ENCODE measurements at regions not wholly inside any gene's neighbourhood (a gene's known extent, or its start where the extent isn't known, plus 50 kb on each side); places are given as distances from the start of the nearest gene placed in this dataset.

DNA sequence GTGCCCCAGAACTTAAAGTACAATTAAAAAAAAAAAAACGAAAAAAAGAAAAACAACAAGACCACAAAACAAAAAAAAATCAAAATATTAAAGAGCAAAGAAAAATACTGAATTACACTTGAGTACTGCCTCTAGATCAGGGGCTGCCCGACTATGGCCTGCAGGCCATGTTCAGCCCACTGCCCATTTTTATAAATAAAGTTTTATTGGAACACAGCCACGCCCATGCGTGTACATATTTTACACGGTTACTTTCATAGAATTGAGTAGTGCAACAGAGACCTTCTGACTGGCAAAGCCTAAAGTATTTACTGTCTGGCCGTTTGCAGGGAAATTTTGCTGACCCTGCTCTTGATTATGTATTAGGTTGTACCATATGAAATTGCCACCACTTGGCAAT, 130.5 kb downstream of the ATXN3L start:
- TF ChIP-seq ZBTB7A (tag by site-specific recombination; IDR thresholded peaks at IDR 0.05; ENCODE audit: low read depth) (no peak), FEZF1 (tag by site-specific recombination; IDR thresholded peaks at IDR 0.05) (no peak), ZNF24 (tag by site-specific recombination; IDR thresholded peaks at IDR 0.05) (no peak), ZNF23 (tag by site-specific recombination; IDR thresholded peaks at IDR 0.05; ENCODE audit: borderline replicate concordance) (no peak), ZNF2 (tag by site-specific recombination; IDR thresholded peaks at IDR 0.05) (no peak), ZNF140 (tag by site-specific recombination; IDR thresholded peaks at IDR 0.05) (no peak), ZNF335 (tag by site-specific recombination; conservative IDR thresholded peaks at IDR 0.05) (no peak), ZNF560 (tag by site-specific recombination; IDR thresholded peaks at IDR 0.05; ENCODE audit: borderline replicate concordance) (no peak)
- CTCF ChIA-PET = interaction anchor here (0.6 to 1.4 kb wide), 2 partner anchors 229 to 243 kb away, joined by 3 to 8 read pairs; no protein-coding TSS in a partner anchor
- no peaks in the 10 kb centered on the region for H3K9me3 ChIP-seq (ENCODE audit: control insufficient read depth, insufficient read depth, low read depth, low read length)
- POLR2A ChIA-PET = interaction anchor here (1.2 kb wide), 1 partner anchor 243 kb away, joined by 6 read pairs; no protein-coding TSS in a partner anchor
- no peak overlapping the region for H3K4me3 ChIP-seq (ENCODE audit: low read depth, low read length)
- H3K27ac ChIP-seq (ENCODE audit: extremely low read depth, low read depth, low read length) = no peak overlapping the region
- H3K4me1 ChIP-seq (ENCODE audit: control insufficient read depth, insufficient read depth, low read length) = peaks cover 18% of the 10 kb centered on the region
- no peaks in the 10 kb centered on the region for H3K36me3 ChIP-seq (ENCODE audit: control insufficient read depth in 2 of 2, insufficient read depth in 1 of 2, low read length in 2 of 2)

DNA sequence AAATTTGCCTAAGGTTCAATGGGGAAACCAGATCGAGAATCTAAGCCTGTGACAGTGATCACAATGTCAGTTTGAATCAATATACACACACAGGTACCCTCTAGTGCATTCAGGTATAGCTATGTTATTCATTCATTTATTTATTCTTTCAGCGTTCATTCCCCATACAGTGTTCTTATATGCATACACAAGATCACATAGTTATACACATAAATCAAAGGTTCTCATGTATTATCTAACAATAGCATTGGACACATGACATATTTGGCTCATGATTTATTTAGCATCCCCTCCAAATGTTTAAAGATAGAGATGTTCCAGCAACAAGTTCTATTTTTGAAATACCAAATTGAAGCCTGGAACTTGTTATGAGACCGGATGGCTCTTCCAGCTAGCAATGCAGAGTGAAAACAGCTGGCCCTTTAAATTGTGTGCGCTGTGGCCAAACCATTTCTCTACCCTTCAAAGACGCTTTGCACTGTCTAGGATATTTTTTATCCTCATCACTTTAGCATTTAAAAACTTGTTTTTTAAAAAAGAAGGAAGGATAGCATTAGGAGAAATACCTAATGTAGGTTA, 131.0 kb downstream of the ATXN3L start:
- Histone ChIP-seq H3K36me3 (ENCODE audit: control insufficient read depth in 2 of 2, insufficient read depth in 1 of 2, low read length in 2 of 2) (no peaks in the 10 kb centered on the region), H3K4me1 (ENCODE audit: control insufficient read depth, insufficient read depth, low read length) (peaks cover 14% of the 10 kb centered on the region; the same call in 1 of the 2 replicates), H3K9me3 (ENCODE audit: control insufficient read depth, insufficient read depth, low read depth, low read length) (no peaks in the 10 kb centered on the region), H3K27ac (ENCODE audit: extremely low read depth, low read depth, low read length) (no peak overlapping the region), H3K4me3 (ENCODE audit: low read depth, low read length) (no peak overlapping the region)
- CTCF ChIA-PET = interaction anchor here (0.6 to 1.2 kb wide), 5 partner anchors 10 to 429 kb away, joined by 3 to 8 read pairs (median 3); no protein-coding TSS in a partner anchor
- POLR2A ChIA-PET = no interaction called here
- TF ChIP-seq MEIS1 (CRISPR knock-in tag; IDR thresholded peaks at IDR 0.05; ENCODE audit: borderline replicate concordance) (no peak), ZNF350 (tag by site-specific recombination; IDR thresholded peaks at IDR 0.05) (no peak), ZNF155 (tag by site-specific recombination; IDR thresholded peaks at IDR 0.05) (no peak), ZFP41 (tag by site-specific recombination; IDR thresholded peaks at IDR 0.05; ENCODE audit: borderline replicate concordance) (no peak), ZNF426 (tag by site-specific recombination; IDR thresholded peaks at IDR 0.05) (no peak)
- TF ChIP-seq, protein P1, sequence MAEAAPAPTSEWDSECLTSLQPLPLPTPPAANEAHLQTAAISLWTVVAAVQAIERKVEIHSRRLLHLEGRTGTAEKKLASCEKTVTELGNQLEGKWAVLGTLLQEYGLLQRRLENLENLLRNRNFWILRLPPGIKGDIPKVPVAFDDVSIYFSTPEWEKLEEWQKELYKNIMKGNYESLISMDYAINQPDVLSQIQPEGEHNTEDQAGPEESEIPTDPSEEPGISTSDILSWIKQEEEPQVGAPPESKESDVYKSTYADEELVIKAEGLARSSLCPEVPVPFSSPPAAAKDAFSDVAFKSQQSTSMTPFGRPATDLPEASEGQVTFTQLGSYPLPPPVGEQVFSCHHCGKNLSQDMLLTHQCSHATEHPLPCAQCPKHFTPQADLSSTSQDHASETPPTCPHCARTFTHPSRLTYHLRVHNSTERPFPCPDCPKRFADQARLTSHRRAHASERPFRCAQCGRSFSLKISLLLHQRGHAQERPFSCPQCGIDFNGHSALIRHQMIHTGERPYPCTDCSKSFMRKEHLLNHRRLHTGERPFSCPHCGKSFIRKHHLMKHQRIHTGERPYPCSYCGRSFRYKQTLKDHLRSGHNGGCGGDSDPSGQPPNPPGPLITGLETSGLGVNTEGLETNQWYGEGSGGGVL (tag by site-specific recombination; IDR thresholded peaks at IDR 0.05) = no peak
- TF ChIP-seq, protein P2, sequence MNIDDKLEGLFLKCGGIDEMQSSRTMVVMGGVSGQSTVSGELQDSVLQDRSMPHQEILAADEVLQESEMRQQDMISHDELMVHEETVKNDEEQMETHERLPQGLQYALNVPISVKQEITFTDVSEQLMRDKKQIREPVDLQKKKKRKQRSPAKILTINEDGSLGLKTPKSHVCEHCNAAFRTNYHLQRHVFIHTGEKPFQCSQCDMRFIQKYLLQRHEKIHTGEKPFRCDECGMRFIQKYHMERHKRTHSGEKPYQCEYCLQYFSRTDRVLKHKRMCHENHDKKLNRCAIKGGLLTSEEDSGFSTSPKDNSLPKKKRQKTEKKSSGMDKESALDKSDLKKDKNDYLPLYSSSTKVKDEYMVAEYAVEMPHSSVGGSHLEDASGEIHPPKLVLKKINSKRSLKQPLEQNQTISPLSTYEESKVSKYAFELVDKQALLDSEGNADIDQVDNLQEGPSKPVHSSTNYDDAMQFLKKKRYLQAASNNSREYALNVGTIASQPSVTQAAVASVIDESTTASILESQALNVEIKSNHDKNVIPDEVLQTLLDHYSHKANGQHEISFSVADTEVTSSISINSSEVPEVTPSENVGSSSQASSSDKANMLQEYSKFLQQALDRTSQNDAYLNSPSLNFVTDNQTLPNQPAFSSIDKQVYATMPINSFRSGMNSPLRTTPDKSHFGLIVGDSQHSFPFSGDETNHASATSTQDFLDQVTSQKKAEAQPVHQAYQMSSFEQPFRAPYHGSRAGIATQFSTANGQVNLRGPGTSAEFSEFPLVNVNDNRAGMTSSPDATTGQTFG (tag by site-specific recombination; IDR thresholded peaks at IDR 0.05; ENCODE audit: borderline replicate concordance) = no peak
- TF ChIP-seq, protein P3, sequence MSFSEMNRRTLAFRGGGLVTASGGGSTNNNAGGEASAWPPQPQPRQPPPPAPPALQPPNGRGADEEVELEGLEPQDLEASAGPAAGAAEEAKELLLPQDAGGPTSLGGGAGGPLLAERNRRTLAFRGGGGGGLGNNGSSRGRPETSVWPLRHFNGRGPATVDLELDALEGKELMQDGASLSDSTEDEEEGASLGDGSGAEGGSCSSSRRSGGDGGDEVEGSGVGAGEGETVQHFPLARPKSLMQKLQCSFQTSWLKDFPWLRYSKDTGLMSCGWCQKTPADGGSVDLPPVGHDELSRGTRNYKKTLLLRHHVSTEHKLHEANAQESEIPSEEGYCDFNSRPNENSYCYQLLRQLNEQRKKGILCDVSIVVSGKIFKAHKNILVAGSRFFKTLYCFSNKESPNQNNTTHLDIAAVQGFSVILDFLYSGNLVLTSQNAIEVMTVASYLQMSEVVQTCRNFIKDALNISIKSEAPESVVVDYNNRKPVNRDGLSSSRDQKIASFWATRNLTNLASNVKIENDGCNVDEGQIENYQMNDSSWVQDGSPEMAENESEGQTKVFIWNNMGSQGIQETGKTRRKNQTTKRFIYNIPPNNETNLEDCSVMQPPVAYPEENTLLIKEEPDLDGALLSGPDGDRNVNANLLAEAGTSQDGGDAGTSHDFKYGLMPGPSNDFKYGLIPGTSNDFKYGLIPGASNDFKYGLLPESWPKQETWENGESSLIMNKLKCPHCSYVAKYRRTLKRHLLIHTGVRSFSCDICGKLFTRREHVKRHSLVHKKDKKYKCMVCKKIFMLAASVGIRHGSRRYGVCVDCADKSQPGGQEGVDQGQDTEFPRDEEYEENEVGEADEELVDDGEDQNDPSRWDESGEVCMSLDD (tag by site-specific recombination; IDR thresholded peaks at IDR 0.05) = no peak
- TF ChIP-seq, protein P4, sequence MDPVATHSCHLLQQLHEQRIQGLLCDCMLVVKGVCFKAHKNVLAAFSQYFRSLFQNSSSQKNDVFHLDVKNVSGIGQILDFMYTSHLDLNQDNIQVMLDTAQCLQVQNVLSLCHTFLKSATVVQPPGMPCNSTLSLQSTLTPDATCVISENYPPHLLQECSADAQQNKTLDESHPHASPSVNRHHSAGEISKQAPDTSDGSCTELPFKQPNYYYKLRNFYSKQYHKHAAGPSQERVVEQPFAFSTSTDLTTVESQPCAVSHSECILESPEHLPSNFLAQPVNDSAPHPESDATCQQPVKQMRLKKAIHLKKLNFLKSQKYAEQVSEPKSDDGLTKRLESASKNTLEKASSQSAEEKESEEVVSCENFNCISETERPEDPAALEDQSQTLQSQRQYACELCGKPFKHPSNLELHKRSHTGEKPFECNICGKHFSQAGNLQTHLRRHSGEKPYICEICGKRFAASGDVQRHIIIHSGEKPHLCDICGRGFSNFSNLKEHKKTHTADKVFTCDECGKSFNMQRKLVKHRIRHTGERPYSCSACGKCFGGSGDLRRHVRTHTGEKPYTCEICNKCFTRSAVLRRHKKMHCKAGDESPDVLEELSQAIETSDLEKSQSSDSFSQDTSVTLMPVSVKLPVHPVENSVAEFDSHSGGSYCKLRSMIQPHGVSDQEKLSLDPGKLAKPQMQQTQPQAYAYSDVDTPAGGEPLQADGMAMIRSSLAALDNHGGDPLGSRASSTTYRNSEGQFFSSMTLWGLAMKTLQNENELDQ (tag by site-specific recombination; IDR thresholded peaks at IDR 0.05; ENCODE audit: low read depth) = no peak
- TF ChIP-seq, protein P5, sequence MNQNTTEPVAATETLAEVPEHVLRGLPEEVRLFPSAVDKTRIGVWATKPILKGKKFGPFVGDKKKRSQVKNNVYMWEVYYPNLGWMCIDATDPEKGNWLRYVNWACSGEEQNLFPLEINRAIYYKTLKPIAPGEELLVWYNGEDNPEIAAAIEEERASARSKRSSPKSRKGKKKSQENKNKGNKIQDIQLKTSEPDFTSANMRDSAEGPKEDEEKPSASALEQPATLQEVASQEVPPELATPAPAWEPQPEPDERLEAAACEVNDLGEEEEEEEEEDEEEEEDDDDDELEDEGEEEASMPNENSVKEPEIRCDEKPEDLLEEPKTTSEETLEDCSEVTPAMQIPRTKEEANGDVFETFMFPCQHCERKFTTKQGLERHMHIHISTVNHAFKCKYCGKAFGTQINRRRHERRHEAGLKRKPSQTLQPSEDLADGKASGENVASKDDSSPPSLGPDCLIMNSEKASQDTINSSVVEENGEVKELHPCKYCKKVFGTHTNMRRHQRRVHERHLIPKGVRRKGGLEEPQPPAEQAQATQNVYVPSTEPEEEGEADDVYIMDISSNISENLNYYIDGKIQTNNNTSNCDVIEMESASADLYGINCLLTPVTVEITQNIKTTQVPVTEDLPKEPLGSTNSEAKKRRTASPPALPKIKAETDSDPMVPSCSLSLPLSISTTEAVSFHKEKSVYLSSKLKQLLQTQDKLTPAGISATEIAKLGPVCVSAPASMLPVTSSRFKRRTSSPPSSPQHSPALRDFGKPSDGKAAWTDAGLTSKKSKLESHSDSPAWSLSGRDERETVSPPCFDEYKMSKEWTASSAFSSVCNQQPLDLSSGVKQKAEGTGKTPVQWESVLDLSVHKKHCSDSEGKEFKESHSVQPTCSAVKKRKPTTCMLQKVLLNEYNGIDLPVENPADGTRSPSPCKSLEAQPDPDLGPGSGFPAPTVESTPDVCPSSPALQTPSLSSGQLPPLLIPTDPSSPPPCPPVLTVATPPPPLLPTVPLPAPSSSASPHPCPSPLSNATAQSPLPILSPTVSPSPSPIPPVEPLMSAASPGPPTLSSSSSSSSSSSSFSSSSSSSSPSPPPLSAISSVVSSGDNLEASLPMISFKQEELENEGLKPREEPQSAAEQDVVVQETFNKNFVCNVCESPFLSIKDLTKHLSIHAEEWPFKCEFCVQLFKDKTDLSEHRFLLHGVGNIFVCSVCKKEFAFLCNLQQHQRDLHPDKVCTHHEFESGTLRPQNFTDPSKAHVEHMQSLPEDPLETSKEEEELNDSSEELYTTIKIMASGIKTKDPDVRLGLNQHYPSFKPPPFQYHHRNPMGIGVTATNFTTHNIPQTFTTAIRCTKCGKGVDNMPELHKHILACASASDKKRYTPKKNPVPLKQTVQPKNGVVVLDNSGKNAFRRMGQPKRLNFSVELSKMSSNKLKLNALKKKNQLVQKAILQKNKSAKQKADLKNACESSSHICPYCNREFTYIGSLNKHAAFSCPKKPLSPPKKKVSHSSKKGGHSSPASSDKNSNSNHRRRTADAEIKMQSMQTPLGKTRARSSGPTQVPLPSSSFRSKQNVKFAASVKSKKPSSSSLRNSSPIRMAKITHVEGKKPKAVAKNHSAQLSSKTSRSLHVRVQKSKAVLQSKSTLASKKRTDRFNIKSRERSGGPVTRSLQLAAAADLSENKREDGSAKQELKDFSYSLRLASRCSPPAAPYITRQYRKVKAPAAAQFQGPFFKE (tag by site-specific recombination; IDR thresholded peaks at IDR 0.05; ENCODE audit: borderline replicate concordance) = no peak
